ENCODE measurements at regions not wholly inside any gene's neighbourhood (a gene's known extent, or its start where the extent isn't known, plus 50 kb on each side); places are given as distances from the start of the nearest gene placed in this dataset.

DNA sequence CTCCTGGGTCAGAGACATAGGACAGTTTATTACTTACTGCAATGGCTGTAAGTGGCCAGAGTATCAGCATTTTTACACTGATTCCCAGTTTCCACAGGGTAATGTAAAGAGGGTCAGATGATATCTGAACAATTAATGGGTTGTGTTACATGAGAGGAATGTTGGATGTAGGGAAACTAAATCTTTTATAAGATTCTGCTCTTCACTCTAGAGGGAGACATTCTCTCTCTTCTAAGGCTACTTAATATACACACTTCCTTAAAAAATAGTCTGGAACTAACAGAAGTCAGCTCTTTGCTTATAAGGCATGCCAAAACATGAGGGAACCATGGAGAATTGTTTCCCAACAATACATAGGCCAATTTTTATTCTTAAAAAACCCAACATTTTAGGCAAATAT is 389.8 kb downstream of the ETNK1 start:
- no peak for TF ChIP-seq ZFX (IDR thresholded peaks at IDR 0.05)
- TF ChIP-seq, protein P1, sequence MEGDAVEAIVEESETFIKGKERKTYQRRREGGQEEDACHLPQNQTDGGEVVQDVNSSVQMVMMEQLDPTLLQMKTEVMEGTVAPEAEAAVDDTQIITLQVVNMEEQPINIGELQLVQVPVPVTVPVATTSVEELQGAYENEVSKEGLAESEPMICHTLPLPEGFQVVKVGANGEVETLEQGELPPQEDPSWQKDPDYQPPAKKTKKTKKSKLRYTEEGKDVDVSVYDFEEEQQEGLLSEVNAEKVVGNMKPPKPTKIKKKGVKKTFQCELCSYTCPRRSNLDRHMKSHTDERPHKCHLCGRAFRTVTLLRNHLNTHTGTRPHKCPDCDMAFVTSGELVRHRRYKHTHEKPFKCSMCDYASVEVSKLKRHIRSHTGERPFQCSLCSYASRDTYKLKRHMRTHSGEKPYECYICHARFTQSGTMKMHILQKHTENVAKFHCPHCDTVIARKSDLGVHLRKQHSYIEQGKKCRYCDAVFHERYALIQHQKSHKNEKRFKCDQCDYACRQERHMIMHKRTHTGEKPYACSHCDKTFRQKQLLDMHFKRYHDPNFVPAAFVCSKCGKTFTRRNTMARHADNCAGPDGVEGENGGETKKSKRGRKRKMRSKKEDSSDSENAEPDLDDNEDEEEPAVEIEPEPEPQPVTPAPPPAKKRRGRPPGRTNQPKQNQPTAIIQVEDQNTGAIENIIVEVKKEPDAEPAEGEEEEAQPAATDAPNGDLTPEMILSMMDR (conservative IDR thresholded peaks at IDR 0.05) = peak; percentile 21
- no peak overlapping the region for H3K27ac ChIP-seq

DNA sequence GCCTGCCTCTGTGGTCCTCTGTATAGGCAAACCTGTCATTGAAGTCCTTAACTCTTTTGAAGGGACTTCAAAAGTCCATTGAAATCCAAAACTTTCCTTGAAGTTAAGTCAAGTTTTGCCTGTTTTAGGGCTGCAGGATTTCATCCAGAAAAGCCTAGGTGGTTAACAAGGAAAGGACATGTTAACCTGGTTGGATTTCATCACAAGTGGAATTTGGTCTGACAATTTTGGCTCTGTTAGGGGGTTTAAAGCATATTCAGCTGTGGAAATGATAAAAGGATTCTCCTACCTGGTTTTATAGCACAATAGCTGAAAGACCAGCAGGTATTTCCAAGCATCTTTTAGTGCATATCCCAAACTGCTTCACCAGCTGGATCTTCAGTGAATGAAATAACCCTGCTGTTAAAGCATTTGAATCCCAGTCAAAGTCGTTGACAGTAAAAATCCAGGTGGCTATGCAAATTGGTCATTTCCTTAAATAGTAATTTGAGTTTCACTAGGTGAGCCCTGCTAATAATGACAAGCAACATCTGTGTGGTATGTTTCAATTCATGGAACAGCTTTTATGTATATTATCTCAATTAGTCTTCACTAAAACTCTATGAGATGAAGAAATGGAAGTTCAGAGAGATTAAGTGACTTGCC is 400.5 kb downstream of the ETNK1 start:
- TF ChIP-seq ZFX (IDR thresholded peaks at IDR 0.05) = no peak
- TF ChIP-seq, protein P1 (conservative IDR thresholded peaks at IDR 0.05) = no peak
- no peak overlapping the region for H3K27ac ChIP-seq

DNA sequence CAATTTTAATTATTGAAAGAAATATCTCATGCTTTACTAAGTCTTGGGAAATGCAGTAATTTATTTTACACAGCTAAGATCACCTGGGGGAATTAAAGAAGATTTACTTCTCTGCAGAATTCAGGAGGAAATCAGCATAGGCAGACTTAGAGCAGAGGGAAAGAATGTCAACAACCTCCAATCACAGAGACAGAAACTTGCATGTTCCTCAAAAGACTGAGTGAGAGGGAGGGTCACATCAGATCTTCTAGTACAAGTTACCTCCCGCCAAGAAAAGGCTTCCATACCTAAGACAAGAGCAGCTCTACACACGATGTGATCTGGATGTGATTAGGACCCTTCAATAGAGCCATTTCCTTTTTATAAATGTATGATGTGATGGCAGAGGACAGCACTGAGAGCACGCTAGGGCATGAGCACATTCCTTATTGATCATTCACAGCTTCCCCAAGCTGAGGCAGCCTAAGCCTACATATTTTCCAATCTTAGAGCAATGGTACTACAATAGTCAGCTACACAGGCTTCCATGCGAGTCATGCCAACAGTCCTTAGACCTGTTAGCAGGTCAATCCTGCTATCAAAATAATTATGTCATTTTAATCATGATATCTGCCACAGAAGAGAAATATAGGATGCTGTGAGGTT is 403.3 kb downstream of the ETNK1 start:
- H3K27ac ChIP-seq = no peak overlapping the region
- TF ChIP-seq ZFX (IDR thresholded peaks at IDR 0.05) = no peak

DNA sequence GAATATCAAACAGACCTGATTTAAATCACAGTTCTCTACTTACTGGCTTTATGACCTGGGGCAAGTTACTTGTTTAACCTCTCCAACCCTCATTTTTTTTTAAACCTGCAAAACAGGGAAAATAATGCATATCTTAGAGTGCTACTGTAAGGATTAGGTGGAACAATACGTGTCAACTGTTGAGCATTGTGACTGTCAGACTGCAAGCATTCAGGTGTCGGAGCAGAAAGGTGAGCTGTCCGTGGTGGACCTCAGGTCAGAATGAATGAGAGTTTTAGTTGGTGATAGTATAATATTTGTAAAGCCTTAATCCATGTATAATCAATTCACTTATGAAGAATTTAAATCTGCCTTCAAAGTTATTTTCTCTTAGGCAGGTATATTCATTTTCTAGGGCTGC is 404.2 kb downstream of the ETNK1 start:
- no peak overlapping the region for H3K27ac ChIP-seq
- TF ChIP-seq, protein P1 (conservative IDR thresholded peaks at IDR 0.05) = no peak
- no peak for TF ChIP-seq ZFX (IDR thresholded peaks at IDR 0.05)

DNA sequence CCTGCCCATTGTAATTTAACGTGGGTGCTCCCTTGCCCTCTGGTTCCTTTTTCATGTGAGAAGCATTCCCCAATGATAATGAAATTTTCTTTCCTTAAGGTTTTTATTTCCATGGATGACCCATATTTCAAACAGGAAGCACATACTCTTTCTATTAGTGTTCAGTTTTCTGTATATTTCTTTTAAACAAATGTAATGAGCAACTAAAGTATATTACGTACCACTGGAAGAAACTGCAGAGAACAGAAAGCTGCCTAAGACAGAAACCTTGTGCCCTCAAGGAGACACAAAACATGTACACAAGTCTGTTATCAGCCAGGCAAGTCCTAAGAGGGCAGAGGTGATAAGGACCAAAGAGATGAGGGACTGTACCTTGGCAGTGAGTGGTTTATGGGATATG is 414.9 kb downstream of the ETNK1 start:
- no peak overlapping the region for H3K27ac ChIP-seq
- TF ChIP-seq, protein P1 (conservative IDR thresholded peaks at IDR 0.05) = no peak
- TF ChIP-seq ZFX (IDR thresholded peaks at IDR 0.05) = no peak

DNA sequence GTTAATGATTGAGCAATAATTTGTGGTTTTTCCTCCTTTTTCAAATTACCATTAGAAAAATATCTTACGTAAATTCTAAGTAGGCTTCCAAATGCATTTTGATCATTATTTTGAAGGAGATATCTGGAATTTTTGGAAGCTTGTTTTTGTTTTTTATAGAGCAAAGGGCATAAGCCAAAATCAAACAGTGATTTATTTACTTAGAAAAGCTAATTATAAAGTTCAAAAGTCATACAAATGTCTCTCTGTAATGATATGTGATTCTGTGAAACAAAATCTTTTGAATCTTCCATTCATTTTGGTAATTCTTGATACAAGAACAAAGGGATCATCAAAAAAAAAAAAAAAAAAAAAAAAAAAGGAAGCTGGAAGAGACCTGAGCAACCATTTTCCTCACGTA is 416.8 kb downstream of the ETNK1 start:
- TF ChIP-seq, protein P1 (conservative IDR thresholded peaks at IDR 0.05) = no peak
- TF ChIP-seq ZFX (IDR thresholded peaks at IDR 0.05) = no peak
- H3K27ac ChIP-seq = no peak overlapping the region

DNA sequence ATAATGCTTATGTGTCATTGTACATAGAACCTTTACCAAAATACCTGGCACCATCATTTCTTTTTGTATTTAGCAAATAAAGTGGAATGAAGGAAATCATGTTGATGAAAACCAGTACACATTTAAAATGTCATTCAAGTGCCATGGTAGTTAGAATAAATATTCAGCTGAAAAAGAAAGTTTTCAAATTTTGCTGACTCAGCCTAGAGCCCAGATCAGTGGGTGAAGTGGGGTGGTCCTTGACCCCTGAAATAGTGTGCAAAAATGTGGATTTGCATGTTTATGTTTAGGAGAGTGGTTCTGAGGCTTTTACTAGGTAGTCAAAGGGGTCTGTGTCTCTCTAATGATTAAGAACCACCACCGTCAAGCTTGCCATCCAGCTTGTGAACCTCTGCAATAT is 418.7 kb downstream of the ETNK1 start:
- TF ChIP-seq, protein P1 (conservative IDR thresholded peaks at IDR 0.05) = no peak
- TF ChIP-seq ZFX (IDR thresholded peaks at IDR 0.05) = no peak
- no peak overlapping the region for H3K27ac ChIP-seq

DNA sequence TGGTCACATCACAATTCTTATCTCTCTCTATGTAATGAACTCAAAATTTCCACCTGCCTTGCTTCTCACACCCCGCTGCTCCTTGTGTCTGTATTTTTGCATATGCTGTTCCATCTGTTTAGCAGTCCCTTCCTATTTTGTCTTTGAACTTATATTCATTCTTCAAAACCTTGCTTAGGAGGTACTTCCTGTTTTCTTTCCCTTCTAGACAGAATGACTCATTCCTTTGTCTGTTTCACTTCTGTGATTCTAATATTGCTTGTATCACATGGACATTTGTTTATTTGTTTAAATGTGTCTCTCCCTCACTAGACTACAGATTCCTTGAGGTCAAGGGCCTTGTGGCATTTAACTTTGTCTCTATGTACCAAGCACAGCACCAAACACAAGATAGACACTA is 424.2 kb downstream of the ETNK1 start:
- TF ChIP-seq, protein P1 (conservative IDR thresholded peaks at IDR 0.05) = no peak
- TF ChIP-seq ZFX (IDR thresholded peaks at IDR 0.05) = no peak
- H3K27ac ChIP-seq = no peak overlapping the region

All from C4-2B (cell line).